Hepatocyte (in vitro differentiated cells): ENCODE measurements at regions not wholly inside any gene's neighbourhood (a gene's known extent, or its start where the extent isn't known, plus 50 kb on each side); places are given as distances from the start of the nearest gene placed in this dataset.

Experiments
- DNase-seq: peaks from one replicate; pipeline ENCODE4 v3.0.0-alpha.2; 2016; ENCODE audit warnings: low spot score
- H2AFZ ChIP-seq: fragments of 200-600 bp; sonication (generic); 2 replicates; pipeline ENCODE4 v1.6.0; 2016; ENCODE audit warnings: antibody characterized with exemption, mild to moderate bottlenecking
- H3K27ac ChIP-seq: fragments of 200-600 bp; sonication (generic); 2 replicates; pipeline ENCODE4 v1.5.1; 2016; ENCODE audit warnings: mild to moderate bottlenecking
- H3K27me3 ChIP-seq: fragments of 200-600 bp; sonication (generic); 2 replicates; pipeline ENCODE4 v1.6.1; 2016
- H3K36me3 ChIP-seq: fragments of 200-600 bp; sonication (generic); replicated peaks from 2 replicates; pipeline ENCODE4 v1.5.1; 2016; ENCODE audit warnings: low read depth; ENCODE audit not compliant: insufficient read depth
- H3K4me1 ChIP-seq: fragments of 200-600 bp; sonication (generic); 2 replicates; pipeline ENCODE4 v1.5.1; 2016; ENCODE audit warnings: mild to moderate bottlenecking, moderate library complexity; ENCODE audit not compliant: insufficient read depth
- H3K4me2 ChIP-seq: fragments of 200-600 bp; sonication (generic); 2 replicates; pipeline ENCODE4 v1.6.0; 2016
- H3K4me3 ChIP-seq: fragments of 200-600 bp; sonication (generic); 2 replicates; pipeline ENCODE4 v1.5.1; 2016; ENCODE audit warnings: mild to moderate bottlenecking
- H3K79me2 ChIP-seq: fragments of 200-600 bp; sonication (generic); 2 replicates; pipeline ENCODE4 v1.6.0; 2017; ENCODE audit warnings: mild to moderate bottlenecking
- H3K9me2 ChIP-seq: fragments of 200-600 bp; sonication (generic); replicated peaks from 2 replicates; pipeline ENCODE4 v1.6.0; 2017; ENCODE audit warnings: mild to moderate bottlenecking; ENCODE audit not compliant: insufficient read depth
- H3K9me3 ChIP-seq: fragments of 200-600 bp; sonication (generic); 2 replicates; pipeline ENCODE4 v1.5.1; 2016; ENCODE audit warnings: low read depth, mild to moderate bottlenecking
- H4K20me1 ChIP-seq: fragments of 200-600 bp; sonication (generic); 2 replicates; pipeline ENCODE4 v1.6.0; 2016; ENCODE audit warnings: mild to moderate bottlenecking; ENCODE audit not compliant: insufficient read depth, poor library complexity, severe bottlenecking
- CTCF ChIP-seq: fragments of 200-600 bp; sonication (generic); IDR thresholded peaks from 2 replicates; pipeline ENCODE4 v1.5.1; 2016; ENCODE audit warnings: antibody characterized with exemption, mild to moderate bottlenecking; ENCODE audit not compliant: poor library complexity
- EZH2 ChIP-seq: fragments of 200-600 bp; sonication (generic); IDR thresholded peaks from 2 replicates; pipeline ENCODE4 v1.6.1; 2016; ENCODE audit warnings: antibody characterized with exemption, mild to moderate bottlenecking, borderline replicate concordance
- EZH2phosphoT487 ChIP-seq: fragments of 200-600 bp; sonication (generic); IDR thresholded peaks from one replicate; pipeline ENCODE4 v1.6.1; 2018; ENCODE audit warnings: antibody characterized with exemption, mild to moderate bottlenecking, low read depth, moderate library complexity; ENCODE audit not compliant: unreplicated experiment, severe bottlenecking
- WGBS: methylation state at CpG from one replicate; pipeline ENCODE4 v1.1.6; 2016; ENCODE audit warnings: low lambda C conversion rate; ENCODE audit errors: missing lambda C conversion rate; 5-methylcytosine and 5-hydroxymethylcytosine counted together

- Histone ChIP-seq H3K79me2 (no peaks in the 10 kb centered on the region), H4K20me1 (no peaks in the 10 kb centered on the region), H3K27me3 (no peaks in the 10 kb centered on the region), H2AFZ (no peak overlapping the region), H3K4me1 (no peaks in the 10 kb centered on the region), H3K4me2 (no peak overlapping the region), H3K9me2 (no peaks in the 10 kb centered on the region), H3K27ac (no peak overlapping the region), H3K9me3 (no peaks in the 10 kb centered on the region), H3K4me3 (no peak overlapping the region), H3K36me3 (no peaks in the 10 kb centered on the region)
- TF ChIP-seq CTCF (no peak), EZH2 (no peak), EZH2phosphoT487 (no peak)
- WGBS, result 67% methylated on average over 10 of the region's 10 CpGs
- DNase-seq, result no peak
Observed at GRCh38 chr15:95930659-95931375, 399.7 kb upstream of the NR2F2 start.

GRCh38 chr15:95931619-95932018 is 398.9 kb upstream of the NR2F2 start:
- no peak for DNase-seq
- Histone ChIP-seq H3K27ac (no peak overlapping the region), H3K4me2 (no peak overlapping the region), H3K9me3 (no peaks in the 10 kb centered on the region), H4K20me1 (no peaks in the 10 kb centered on the region), H3K4me3 (no peak overlapping the region), H3K79me2 (no peaks in the 10 kb centered on the region), H3K36me3 (no peaks in the 10 kb centered on the region), H3K9me2 (no peaks in the 10 kb centered on the region), H3K4me1 (no peaks in the 10 kb centered on the region), H3K27me3 (no peaks in the 10 kb centered on the region), H2AFZ (no peak overlapping the region)
- WGBS, result 100% methylated on average over 3 of the region's 3 CpGs
- TF ChIP-seq EZH2phosphoT487 (no peak), CTCF (no peak), EZH2 (no peak)

- no peaks in the 10 kb centered on the region for H3K79me2 ChIP-seq
- no peaks in the 10 kb centered on the region for H3K9me2 ChIP-seq
- H3K9me3 ChIP-seq, result no peaks in the 10 kb centered on the region
- H3K4me3 ChIP-seq, result no peak overlapping the region
- no peaks in the 10 kb centered on the region for H3K27me3 ChIP-seq
- H3K27ac ChIP-seq, result no peak overlapping the region
- H2AFZ ChIP-seq, result no peak overlapping the region
- H3K4me1 ChIP-seq, result no peaks in the 10 kb centered on the region
- no peaks in the 10 kb centered on the region for H3K36me3 ChIP-seq
- TF ChIP-seq EZH2 (no peak), EZH2phosphoT487 (no peak), CTCF (no peak)
- H4K20me1 ChIP-seq, result no peaks in the 10 kb centered on the region
- 96% methylated on average over 2 of the region's 2 CpGs for WGBS
- H3K4me2 ChIP-seq, result no peak overlapping the region
- no peak for DNase-seq
Observed at GRCh38 chr15:95932141-95932540, 398.4 kb upstream of the NR2F2 start.

GRCh38 chr15:95932676-95933075 is 397.8 kb upstream of the NR2F2 start:
- no peak overlapping the region for H2AFZ ChIP-seq
- TF ChIP-seq CTCF, result no peak
- no peak for TF ChIP-seq EZH2
- no peak for TF ChIP-seq EZH2phosphoT487
- no peaks in the 10 kb centered on the region for H3K27me3 ChIP-seq
- no peak for DNase-seq
- no peaks in the 10 kb centered on the region for H3K36me3 ChIP-seq
- H3K4me1 ChIP-seq, result no peaks in the 10 kb centered on the region
- H3K9me3 ChIP-seq, result no peaks in the 10 kb centered on the region
- no peak overlapping the region for H3K4me3 ChIP-seq
- H3K27ac ChIP-seq, result no peak overlapping the region
- H3K79me2 ChIP-seq, result no peaks in the 10 kb centered on the region
- H3K9me2 ChIP-seq, result no peaks in the 10 kb centered on the region
- H4K20me1 ChIP-seq, result no peaks in the 10 kb centered on the region
- no peak overlapping the region for H3K4me2 ChIP-seq
- WGBS, result 76% methylated on average over 4 of the region's 4 CpGs
